GM21529 (cell line): ENCODE measurements at regions not wholly inside any gene's neighbourhood (a gene's known extent, or its start where the extent isn't known, plus 50 kb on each side); places are given as distances from the start of the nearest gene placed in this dataset.

Experiments used
- ATAC-seq: cut with Tn5 transposase; IDR thresholded peaks from one replicate; pipeline ENCODE4 v1.9.1; 2021; ENCODE audit not compliant: unreplicated experiment

- no peak for ATAC-seq
These were observed 53.0 kb upstream of the USP15 start for GRCh38 chr12:62207248-62207647.
